A673 (cell line): ENCODE measurements at regions not wholly inside any gene's neighbourhood (a gene's known extent, or its start where the extent isn't known, plus 50 kb on each side); places are given as distances from the start of the nearest gene placed in this dataset.
"Not testable (repeated sequence)": the region's sequence is repeated elsewhere in the genome, so short reads cannot be mapped to it uniquely, and the experiment has no call there.

Source experiments
- BruUV-seq: library from RNA; stranded (reverse); fragments of 400-500 nt; replicated peaks from 2 replicates; lab custom pipeline; 2021; lab: Mats Ljungman, UMichigan
- CTCF ChIA-PET: fragments of 300-600 bp; sonication (Branson Sonifier 250); formaldehyde crosslinking; loops from one replicate; lab custom pipeline; 2022; ENCODE audit warnings: antibody characterized with exemption; lab: Charles Lee
- POLR2A ChIA-PET: fragments of 300-600 bp; sonication (Branson Sonifier 250); formaldehyde crosslinking; loops from one replicate; lab custom pipeline; 2022; ENCODE audit warnings: antibody characterized with exemption; ENCODE audit not compliant: low non-redundant PET; lab: Charles Lee
- DNase-seq: peaks from one replicate; pipeline ENCODE4 v3.0.0-alpha.2; 2015; ENCODE audit warnings: low spot score
- H3K27ac ChIP-seq: fragments of 200-600 bp; sonication (generic); 2 replicates; pipeline ENCODE4 v1.5.1; 2016; ENCODE audit warnings: mixed run types, low read depth, mild to moderate bottlenecking, mixed read lengths, antibody characterized with exemption, low read length; ENCODE audit not compliant: poor library complexity, severe bottlenecking
- H3K27me3 ChIP-seq: fragments of 200-600 bp; sonication (generic); replicated peaks from 2 replicates; pipeline ENCODE4 v1.6.1; 2017; ENCODE audit warnings: mixed run types, low read depth, mild to moderate bottlenecking, mixed read lengths, antibody characterized with exemption, low read length; ENCODE audit not compliant: insufficient read depth, poor library complexity
- H3K36me3 ChIP-seq: fragments of 200-600 bp; sonication (generic); 2 replicates; pipeline ENCODE4 v1.6.1; 2016; ENCODE audit warnings: mixed run types, mild to moderate bottlenecking, mixed read lengths, antibody characterized with exemption, low read length; ENCODE audit not compliant: insufficient read depth, poor library complexity, severe bottlenecking
- H3K4me1 ChIP-seq: fragments of 200-600 bp; sonication (generic); 2 replicates; pipeline ENCODE4 v1.6.1; 2017; ENCODE audit warnings: mixed run types, mild to moderate bottlenecking, mixed read lengths, antibody characterized with exemption, low read length; ENCODE audit not compliant: insufficient read depth, poor library complexity, severe bottlenecking
- H3K4me3 ChIP-seq: fragments of 200-600 bp; sonication (generic); 2 replicates; pipeline ENCODE4 v1.5.1; 2016; ENCODE audit warnings: low read depth, mixed run types, mild to moderate bottlenecking, mixed read lengths, low read length; ENCODE audit not compliant: poor library complexity, severe bottlenecking
- H3K9me3 ChIP-seq: fragments of 200-600 bp; sonication (generic); 2 replicates; pipeline ENCODE4 v1.6.1; 2016; ENCODE audit warnings: mixed run types, low read depth, mild to moderate bottlenecking, mixed read lengths, antibody characterized with exemption, low read length; ENCODE audit not compliant: poor library complexity, severe bottlenecking
- CTCF ChIP-seq: fragments of 300-800, 200-600 bp; sonication (generic); conservative IDR thresholded peaks from 2 replicates; pipeline ENCODE4 v1.5.1; 2017; ENCODE audit warnings: low read depth, mild to moderate bottlenecking, antibody characterized with exemption, low read length, moderate library complexity, mixed read lengths
- EZH2 ChIP-seq: fragments of 200-600 bp; sonication (generic); IDR thresholded peaks from 2 replicates; pipeline ENCODE4 v1.6.1; 2017; ENCODE audit warnings: borderline replicate concordance, low read depth, mild to moderate bottlenecking, mixed read lengths, antibody characterized with exemption, low read length; ENCODE audit not compliant: poor library complexity, severe bottlenecking
- intact Hi-C: fragments of 100-400 bp; cut with micrococcal nuclease; formaldehyde crosslinking; loops from one replicate; pipeline ENCODE4 v1.10.0; 2022; ENCODE audit not compliant: unreplicated experiment

- intact Hi-C loops = no loop called here
- H3K27me3 ChIP-seq = no peaks in the 10 kb centered on the region
- H3K9me3 ChIP-seq = peaks cover 81% of the 10 kb centered on the region
- TF ChIP-seq EZH2 = no peak
- no peak for TF ChIP-seq CTCF
- no TSS peak for BruUV-seq
- no peaks in the 10 kb centered on the region for H3K36me3 ChIP-seq
- H3K27ac ChIP-seq = no peak overlapping the region
- no peak for DNase-seq
- H3K4me1 ChIP-seq = no peaks in the 10 kb centered on the region
- H3K4me3 ChIP-seq = no peak overlapping the region
- ChIA-PET CTCF (no interaction called here), POLR2A (no interaction called here)
Measured at GRCh38 chr15:20355256-20355868, 186.2 kb downstream of the GOLGA6L6 start.

- intact Hi-C loops, H3K4me3 ChIP-seq, H3K27ac ChIP-seq, CTCF ChIA-PET, DNase-seq, BruUV-seq, H3K4me1 ChIP-seq, H3K36me3 ChIP-seq, H3K27me3 ChIP-seq, POLR2A ChIA-PET: not testable (repeated sequence)
- peaks cover 86% of the 10 kb centered on the region for H3K9me3 ChIP-seq
Measured at GRCh38 chr15:20354884-20355223, 186.7 kb downstream of the GOLGA6L6 start.

- no peaks in the 10 kb centered on the region for H3K4me1 ChIP-seq
- intact Hi-C loops = no loop called here
- H3K36me3 ChIP-seq = no peaks in the 10 kb centered on the region
- no peak for DNase-seq
- no peak overlapping the region for H3K27ac ChIP-seq
- BruUV-seq = no TSS peak
- peaks cover 92% of the 10 kb centered on the region for H3K9me3 ChIP-seq
- H3K27me3 ChIP-seq = no peaks in the 10 kb centered on the region
- ChIA-PET POLR2A (no interaction called here), CTCF (no interaction called here)
- no peak overlapping the region for H3K4me3 ChIP-seq
- no peak for TF ChIP-seq CTCF
- TF ChIP-seq EZH2 = no peak
Measured at GRCh38 chr15:20353966-20354883, 187.4 kb downstream of the GOLGA6L6 start.
